ENCODE measurements at regions not wholly inside any gene's neighbourhood (a gene's known extent, or its start where the extent isn't known, plus 50 kb on each side); places are given as distances from the start of the nearest gene placed in this dataset.
"Not testable (repeated sequence)": the region's sequence is repeated elsewhere in the genome, so short reads cannot be mapped to it uniquely, and the experiment has no call there.

GRCh38 chr12:28097221-28097620 lies 93.0 kb upstream of the CCDC91 start:
- H3K27ac ChIP-seq, result no peak overlapping the region
- TF ChIP-seq, protein P1, sequence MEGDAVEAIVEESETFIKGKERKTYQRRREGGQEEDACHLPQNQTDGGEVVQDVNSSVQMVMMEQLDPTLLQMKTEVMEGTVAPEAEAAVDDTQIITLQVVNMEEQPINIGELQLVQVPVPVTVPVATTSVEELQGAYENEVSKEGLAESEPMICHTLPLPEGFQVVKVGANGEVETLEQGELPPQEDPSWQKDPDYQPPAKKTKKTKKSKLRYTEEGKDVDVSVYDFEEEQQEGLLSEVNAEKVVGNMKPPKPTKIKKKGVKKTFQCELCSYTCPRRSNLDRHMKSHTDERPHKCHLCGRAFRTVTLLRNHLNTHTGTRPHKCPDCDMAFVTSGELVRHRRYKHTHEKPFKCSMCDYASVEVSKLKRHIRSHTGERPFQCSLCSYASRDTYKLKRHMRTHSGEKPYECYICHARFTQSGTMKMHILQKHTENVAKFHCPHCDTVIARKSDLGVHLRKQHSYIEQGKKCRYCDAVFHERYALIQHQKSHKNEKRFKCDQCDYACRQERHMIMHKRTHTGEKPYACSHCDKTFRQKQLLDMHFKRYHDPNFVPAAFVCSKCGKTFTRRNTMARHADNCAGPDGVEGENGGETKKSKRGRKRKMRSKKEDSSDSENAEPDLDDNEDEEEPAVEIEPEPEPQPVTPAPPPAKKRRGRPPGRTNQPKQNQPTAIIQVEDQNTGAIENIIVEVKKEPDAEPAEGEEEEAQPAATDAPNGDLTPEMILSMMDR (conservative IDR thresholded peaks at IDR 0.05), result no peak

DNA sequence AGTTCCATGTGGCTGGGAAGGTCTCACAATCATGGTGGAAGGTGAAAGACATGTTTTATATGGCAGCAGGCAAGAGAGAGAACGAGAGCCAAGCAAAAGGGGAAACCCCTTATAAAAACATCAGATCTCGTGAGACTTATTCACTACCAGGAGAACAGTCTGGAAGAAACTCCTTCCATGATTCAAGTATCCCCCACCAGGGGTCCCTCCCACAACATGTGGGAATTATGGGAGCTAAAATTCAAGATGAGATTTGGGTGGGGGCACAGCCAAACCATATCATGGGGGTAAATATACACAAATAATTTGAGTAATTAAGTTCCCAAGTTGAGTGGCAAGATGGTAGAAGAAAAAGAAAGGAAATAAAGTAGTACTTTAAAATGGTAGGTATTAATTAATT lies 91.0 kb upstream of the CCDC91 start:
- H3K27ac ChIP-seq, result not testable (repeated sequence)

DNA sequence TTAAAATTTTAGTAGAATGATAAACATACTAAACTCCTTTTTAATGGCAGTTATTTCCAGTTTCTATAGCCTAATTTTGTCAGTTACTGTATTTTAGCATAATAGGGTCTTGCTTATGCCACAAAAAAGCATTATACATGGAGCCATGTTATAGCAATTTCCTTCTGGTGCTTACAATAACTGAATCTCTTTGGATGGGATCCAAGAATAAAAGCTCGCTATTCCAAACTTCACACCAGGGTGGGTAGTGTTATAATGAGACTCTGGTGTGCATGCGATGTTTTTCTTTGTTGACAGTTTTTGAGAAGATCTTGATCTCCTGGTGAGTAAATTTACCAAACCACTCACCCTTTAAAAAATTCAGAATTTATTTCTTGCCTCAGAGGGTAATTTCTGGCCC lies 90.4 kb upstream of the CCDC91 start:
- H3K27ac ChIP-seq, result no peak overlapping the region
- TF ChIP-seq, protein P1 (conservative IDR thresholded peaks at IDR 0.05), result no peak

DNA sequence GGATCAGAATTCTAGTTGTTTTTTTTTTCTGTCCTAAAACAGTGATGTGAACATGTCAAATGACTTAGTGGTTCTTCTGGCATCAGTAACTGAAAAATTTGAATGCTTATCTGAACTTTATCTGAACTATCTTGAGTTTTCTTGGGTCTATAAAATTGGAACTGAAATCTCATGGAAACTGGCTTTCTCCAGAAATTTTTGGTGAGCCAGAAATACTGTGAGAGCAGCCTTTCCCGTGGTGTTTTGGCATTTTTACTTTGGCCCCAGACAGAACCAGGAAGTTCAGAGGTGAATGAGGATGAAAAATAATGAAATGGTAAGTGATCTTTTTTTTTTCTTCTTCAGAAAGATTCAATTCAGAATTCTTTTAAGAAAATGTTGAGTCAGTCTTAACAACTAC lies 89.5 kb upstream of the CCDC91 start:
- H3K27ac ChIP-seq, result no peak overlapping the region
- TF ChIP-seq, protein P1 (conservative IDR thresholded peaks at IDR 0.05), result no peak

DNA sequence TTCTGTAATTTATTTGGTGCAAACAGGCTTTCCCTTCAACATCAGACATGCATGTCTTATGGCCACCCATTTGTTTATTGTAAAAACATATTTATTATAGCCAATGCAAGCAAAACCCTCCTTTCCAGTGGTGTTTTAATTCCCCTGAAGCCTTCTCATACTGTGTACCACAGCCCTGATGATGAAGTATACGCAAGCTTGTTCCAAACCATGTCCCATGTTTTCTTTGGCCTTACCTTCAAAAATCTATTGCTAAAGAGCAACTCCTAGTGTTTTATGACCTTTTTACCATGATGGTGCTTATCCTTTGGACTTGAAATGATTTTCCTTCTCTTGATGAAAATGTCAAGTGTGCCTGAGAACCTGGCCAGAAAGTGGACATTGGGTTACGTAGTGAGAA lies 85.9 kb upstream of the CCDC91 start:
- H3K27ac ChIP-seq, result no peak overlapping the region
- TF ChIP-seq, protein P1 (conservative IDR thresholded peaks at IDR 0.05), result no peak

GRCh38 chr12:28104903-28105864 lies 85.1 kb upstream of the CCDC91 start:
- TF ChIP-seq, protein P1 (conservative IDR thresholded peaks at IDR 0.05), result no peak
- no peak overlapping the region for H3K27ac ChIP-seq

DNA sequence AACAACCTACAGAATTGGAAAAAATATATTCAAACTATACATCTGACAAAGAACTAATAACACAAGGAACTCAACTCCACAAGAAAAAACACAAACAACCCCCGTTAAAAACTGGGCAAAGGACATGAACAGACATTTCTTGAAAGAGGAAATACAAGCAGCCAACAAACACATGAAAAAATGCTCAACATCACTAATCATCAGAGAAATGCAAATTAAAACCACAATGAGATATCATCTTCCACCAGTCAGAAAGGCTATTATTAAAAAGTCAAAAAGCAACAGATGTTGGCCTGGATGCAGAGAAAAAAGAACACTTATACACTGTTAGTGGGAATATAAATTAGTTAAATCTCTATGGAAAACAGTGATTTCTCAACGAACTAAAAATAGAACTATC lies 82.6 kb upstream of the CCDC91 start:
- TF ChIP-seq, protein P1 (conservative IDR thresholded peaks at IDR 0.05), result no peak
- H3K27ac ChIP-seq, result no peak overlapping the region

DNA sequence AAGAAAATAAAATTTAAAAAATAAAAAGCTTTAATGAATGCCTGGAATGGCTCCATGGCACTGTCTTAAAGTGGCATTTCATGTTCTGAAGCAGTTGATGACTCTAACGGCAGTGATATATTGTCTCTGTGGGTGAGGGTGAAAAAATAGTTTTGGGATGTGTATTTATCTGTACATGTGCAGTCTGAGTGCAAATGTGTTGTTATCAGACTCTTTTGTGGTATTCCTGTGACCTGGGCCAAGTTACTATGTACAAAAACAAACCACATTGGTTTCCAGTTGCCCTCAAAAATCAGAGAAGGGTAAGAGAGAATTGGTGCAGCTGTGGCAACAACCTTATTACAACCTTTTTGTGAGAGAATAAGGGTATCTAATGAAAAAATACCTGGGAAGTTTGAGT lies 81.7 kb upstream of the CCDC91 start:
- no peak overlapping the region for H3K27ac ChIP-seq
- TF ChIP-seq, protein P1 (conservative IDR thresholded peaks at IDR 0.05), result no peak

Measured in VCaP (cell line).